K562 (cell line): ENCODE measurements at regions not wholly inside any gene's neighbourhood (a gene's known extent, or its start where the extent isn't known, plus 50 kb on each side); places are given as distances from the start of the nearest gene placed in this dataset.

ENCODE experiments used
- ARHGAP35 ChIP-seq: fragments of 450-650 bp; IDR thresholded peaks from 2 replicates; pipeline ENCODE4 v1.6.1; 2018; ENCODE audit not compliant: partially characterized antibody
- ARNT ChIP-seq, 2 experiments: fragments of 450-650 bp; IDR thresholded peaks; 2 replicates each; pipeline ENCODE4 v1.6.1; 2016; ENCODE audit warnings: mild to moderate bottlenecking in 1 of 2
- CBFB ChIP-seq: sonication (generic); formaldehyde crosslinking; IDR thresholded peaks from 2 replicates; pipeline ENCODE4 v1.4.0; 2020; ENCODE audit warnings: mild to moderate bottlenecking, missing genetic modification reagents
- ETS2 ChIP-seq: IDR thresholded peaks from 2 replicates; pipeline ENCODE4 v1.6.1; 2016; ENCODE audit warnings: borderline replicate concordance, missing genetic modification characterization, mild to moderate bottlenecking, moderate library complexity, missing compliant biosample characterization; ENCODE audit not compliant: poor library complexity, severe bottlenecking
- HSF4 ChIP-seq: fragments of 250-450 bp; sonication (Bioruptor Pico); IDR thresholded peaks from 2 replicates; pipeline ENCODE4 v2.1.2; 2022; ENCODE audit warnings: mild to moderate bottlenecking, moderate library complexity, borderline replicate concordance
- NBN ChIP-seq: fragments of 450-650 bp; IDR thresholded peaks from 2 replicates; pipeline ENCODE4 v1.6.1; 2016; ENCODE audit warnings: low read depth, mild to moderate bottlenecking
- POLR2AphosphoS2 ChIP-seq: IDR thresholded peaks from 2 replicates; pipeline ENCODE4 v1.6.1; 2012; ENCODE audit warnings: low read length, improper control_type of control experiment
- XRCC4 ChIP-seq: IDR thresholded peaks from one replicate; pipeline ENCODE4 v1.6.1; 2011; ENCODE audit not compliant: insufficient read depth, insufficient read length; ENCODE audit errors: extremely low read depth
- ZBTB7A ChIP-seq: IDR thresholded peaks from 2 replicates; pipeline ENCODE4 v1.6.1; 2011; ENCODE audit warnings: low read depth, mild to moderate bottlenecking, low read length, moderate library complexity, borderline replicate concordance; ENCODE audit not compliant: control insufficient read depth
- ZNF224 ChIP-seq: sonication (generic); formaldehyde crosslinking; IDR thresholded peaks from 2 replicates; pipeline ENCODE4 v1.8.0; 2022; ENCODE audit warnings: mild to moderate bottlenecking, missing genetic modification reagents
- ZNF274 ChIP-seq: IDR thresholded peaks from 2 replicates; pipeline ENCODE4 v1.6.1; 2011; ENCODE audit warnings: low read depth, mild to moderate bottlenecking, low read length, moderate library complexity, borderline replicate concordance
- ZNF707 ChIP-seq: fragments of 250-450 bp; sonication (Bioruptor Pico); conservative IDR thresholded peaks from 2 replicates; pipeline ENCODE4 v1.8.0; 2022; ENCODE audit warnings: inconsistent platforms, mild to moderate bottlenecking, moderate library complexity
- ZNF77 ChIP-seq: fragments of 250-450 bp; sonication (Bioruptor Pico); IDR thresholded peaks from 2 replicates; pipeline ENCODE4 v1.5.0; 2020
- TF ChIP-seq, protein P1 (sequence below): fragments of 250-450 bp; sonication (Bioruptor Pico); IDR thresholded peaks from 2 replicates; pipeline ENCODE4 v1.8.0; 2022; ENCODE audit warnings: moderate library complexity, mild to moderate bottlenecking, inconsistent platforms
- TF ChIP-seq, protein P2 (sequence below): fragments of 450-650 bp; IDR thresholded peaks from 2 replicates; pipeline ENCODE4 v1.6.1; 2016; ENCODE audit warnings: borderline replicate concordance
- TF ChIP-seq, protein P3 (sequence below), 2 experiments: fragments of 450-650 bp; formaldehyde crosslinking in 1 of 2; IDR thresholded peaks; 2 replicates each; pipeline versions ENCODE4 v1.4.0 to v1.6.1; 2014 to 2020; ENCODE audit warnings: mild to moderate bottlenecking in 2 of 2, borderline replicate concordance in 1 of 2, low read depth in 1 of 2

DNA sequence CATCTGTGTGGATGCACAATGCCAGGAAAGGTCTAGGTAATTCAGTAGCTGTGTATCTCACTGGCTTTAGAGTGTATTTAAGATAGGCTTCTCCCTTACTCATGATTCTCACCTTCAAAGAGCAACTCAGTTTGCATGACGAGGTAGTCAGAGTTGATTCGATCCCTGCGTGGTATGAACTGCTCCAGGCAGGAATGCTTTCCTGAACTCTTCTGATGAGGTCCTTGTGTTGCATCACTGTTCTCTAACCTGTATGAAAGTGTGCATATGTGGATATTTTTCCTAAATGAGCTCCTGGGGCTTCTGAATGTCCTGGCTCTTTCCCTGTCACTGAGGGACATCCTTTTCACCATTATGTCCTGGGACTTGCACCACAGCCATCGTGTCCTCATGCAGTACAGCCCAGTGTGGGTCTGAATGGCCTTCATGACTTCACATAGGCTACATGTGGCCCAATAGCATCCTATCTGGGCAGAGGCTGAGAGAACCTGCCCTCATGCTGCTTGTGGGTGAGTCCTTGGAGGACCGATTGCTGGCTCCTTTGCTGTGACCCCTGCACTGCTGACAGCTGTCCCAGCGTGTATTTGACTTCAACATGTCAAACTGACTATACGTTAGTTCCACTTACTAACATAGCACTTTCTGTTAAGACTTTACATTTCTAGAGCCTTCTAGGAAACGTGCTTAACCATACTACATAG lies 65.3 kb upstream of the WDR1 start (continued):
- TF ChIP-seq, protein P1, sequence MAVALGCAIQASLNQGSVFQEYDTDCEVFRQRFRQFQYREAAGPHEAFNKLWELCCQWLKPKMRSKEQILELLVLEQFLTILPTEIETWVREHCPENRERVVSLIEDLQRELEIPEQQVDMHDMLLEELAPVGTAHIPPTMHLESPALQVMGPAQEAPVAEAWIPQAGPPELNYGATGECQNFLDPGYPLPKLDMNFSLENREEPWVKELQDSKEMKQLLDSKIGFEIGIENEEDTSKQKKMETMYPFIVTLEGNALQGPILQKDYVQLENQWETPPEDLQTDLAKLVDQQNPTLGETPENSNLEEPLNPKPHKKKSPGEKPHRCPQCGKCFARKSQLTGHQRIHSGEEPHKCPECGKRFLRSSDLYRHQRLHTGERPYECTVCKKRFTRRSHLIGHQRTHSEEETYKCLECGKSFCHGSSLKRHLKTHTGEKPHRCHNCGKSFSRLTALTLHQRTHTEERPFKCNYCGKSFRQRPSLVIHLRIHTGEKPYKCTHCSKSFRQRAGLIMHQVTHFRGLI: 0 out of 2 replicates have a peak, but pooled peaks have one; percentile 16
- no peak for TF ChIP-seq ZNF274
- TF ChIP-seq, protein P2, sequence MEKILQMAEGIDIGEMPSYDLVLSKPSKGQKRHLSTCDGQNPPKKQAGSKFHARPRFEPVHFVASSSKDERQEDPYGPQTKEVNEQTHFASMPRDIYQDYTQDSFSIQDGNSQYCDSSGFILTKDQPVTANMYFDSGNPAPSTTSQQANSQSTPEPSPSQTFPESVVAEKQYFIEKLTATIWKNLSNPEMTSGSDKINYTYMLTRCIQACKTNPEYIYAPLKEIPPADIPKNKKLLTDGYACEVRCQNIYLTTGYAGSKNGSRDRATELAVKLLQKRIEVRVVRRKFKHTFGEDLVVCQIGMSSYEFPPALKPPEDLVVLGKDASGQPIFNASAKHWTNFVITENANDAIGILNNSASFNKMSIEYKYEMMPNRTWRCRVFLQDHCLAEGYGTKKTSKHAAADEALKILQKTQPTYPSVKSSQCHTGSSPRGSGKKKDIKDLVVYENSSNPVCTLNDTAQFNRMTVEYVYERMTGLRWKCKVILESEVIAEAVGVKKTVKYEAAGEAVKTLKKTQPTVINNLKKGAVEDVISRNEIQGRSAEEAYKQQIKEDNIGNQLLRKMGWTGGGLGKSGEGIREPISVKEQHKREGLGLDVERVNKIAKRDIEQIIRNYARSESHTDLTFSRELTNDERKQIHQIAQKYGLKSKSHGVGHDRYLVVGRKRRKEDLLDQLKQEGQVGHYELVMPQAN: no peak
- TF ChIP-seq NBN: no peak; the same call in 1 of the 2 replicates
- TF ChIP-seq ZBTB7A: no peak
- TF ChIP-seq CBFB (CRISPR knock-in tag): no peak
- no peak for TF ChIP-seq ARNT (IDR thresholded peaks at IDR 0.05)
- TF ChIP-seq ZNF77 (CRISPR knock-in tag): no peak
- TF ChIP-seq ZNF707 (CRISPR knock-in tag): no peak
- TF ChIP-seq, protein P3, sequence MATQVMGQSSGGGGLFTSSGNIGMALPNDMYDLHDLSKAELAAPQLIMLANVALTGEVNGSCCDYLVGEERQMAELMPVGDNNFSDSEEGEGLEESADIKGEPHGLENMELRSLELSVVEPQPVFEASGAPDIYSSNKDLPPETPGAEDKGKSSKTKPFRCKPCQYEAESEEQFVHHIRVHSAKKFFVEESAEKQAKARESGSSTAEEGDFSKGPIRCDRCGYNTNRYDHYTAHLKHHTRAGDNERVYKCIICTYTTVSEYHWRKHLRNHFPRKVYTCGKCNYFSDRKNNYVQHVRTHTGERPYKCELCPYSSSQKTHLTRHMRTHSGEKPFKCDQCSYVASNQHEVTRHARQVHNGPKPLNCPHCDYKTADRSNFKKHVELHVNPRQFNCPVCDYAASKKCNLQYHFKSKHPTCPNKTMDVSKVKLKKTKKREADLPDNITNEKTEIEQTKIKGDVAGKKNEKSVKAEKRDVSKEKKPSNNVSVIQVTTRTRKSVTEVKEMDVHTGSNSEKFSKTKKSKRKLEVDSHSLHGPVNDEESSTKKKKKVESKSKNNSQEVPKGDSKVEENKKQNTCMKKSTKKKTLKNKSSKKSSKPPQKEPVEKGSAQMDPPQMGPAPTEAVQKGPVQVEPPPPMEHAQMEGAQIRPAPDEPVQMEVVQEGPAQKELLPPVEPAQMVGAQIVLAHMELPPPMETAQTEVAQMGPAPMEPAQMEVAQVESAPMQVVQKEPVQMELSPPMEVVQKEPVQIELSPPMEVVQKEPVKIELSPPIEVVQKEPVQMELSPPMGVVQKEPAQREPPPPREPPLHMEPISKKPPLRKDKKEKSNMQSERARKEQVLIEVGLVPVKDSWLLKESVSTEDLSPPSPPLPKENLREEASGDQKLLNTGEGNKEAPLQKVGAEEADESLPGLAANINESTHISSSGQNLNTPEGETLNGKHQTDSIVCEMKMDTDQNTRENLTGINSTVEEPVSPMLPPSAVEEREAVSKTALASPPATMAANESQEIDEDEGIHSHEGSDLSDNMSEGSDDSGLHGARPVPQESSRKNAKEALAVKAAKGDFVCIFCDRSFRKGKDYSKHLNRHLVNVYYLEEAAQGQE (IDR thresholded peaks at IDR 0.05; ENCODE audit: borderline replicate concordance): no peak
- TF ChIP-seq, protein P3 (CRISPR knock-in tag; IDR thresholded peaks at IDR 0.05; ENCODE audit: low read depth): no peak
- TF ChIP-seq ZNF224 (CRISPR knock-in tag): no peak
- TF ChIP-seq XRCC4: no peak
- TF ChIP-seq POLR2AphosphoS2: no peak
- TF ChIP-seq ARHGAP35: no peak
- no peak for TF ChIP-seq ETS2 (tag)
- peak; percentile 61; the same call in 1 of the 2 replicates for TF ChIP-seq HSF4
